CD14-positive monocyte (primary cell): ENCODE measurements at regions not wholly inside any gene's neighbourhood (a gene's known extent, or its start where the extent isn't known, plus 50 kb on each side); places are given as distances from the start of the nearest gene placed in this dataset.

Experiments
- DNase-seq, 3 donors: peaks; one replicate each; pipeline ENCODE4 v3.0.0-alpha.2; 2011 to 2022
- H2AFZ ChIP-seq: 2 replicates; pipeline ENCODE4 v1.6.0; 2012; ENCODE audit warnings: mild to moderate bottlenecking, low read depth, low read length, inconsistent platforms; ENCODE audit not compliant: insufficient read depth, poor library complexity, severe bottlenecking
- H3K27ac ChIP-seq, 2 donors: 1 replicate in 1 of 2; 2 replicates in 1 of 2; pipeline ENCODE4 v1.5.1; 2012 to 2013; ENCODE audit warnings: low read length in 2 of 2, control low read depth in 1 of 2, inconsistent platforms in 1 of 2, low read depth in 1 of 2, mild to moderate bottlenecking in 1 of 2
- H3K27me3 ChIP-seq, 2 donors: one replicate each; pipeline versions ENCODE4 v1.6.0 to v1.6.1; 2011 to 2013; ENCODE audit warnings: low read length in 2 of 2; ENCODE audit not compliant: control insufficient read depth in 2 of 2, insufficient read depth in 2 of 2
- H3K36me3 ChIP-seq, 2 donors: replicated peaks in 1 of 2; 1 replicate in 1 of 2; 2 replicates in 1 of 2; pipeline versions ENCODE4 v1.5.1 to v1.6.1; 2012 to 2013; ENCODE audit warnings: low read length in 2 of 2, control low read depth in 1 of 2, inconsistent platforms in 1 of 2, mild to moderate bottlenecking in 1 of 2; ENCODE audit not compliant: insufficient read depth in 2 of 2, control insufficient read depth in 1 of 2
- H3K4me1 ChIP-seq, 2 donors: 1 replicate in 1 of 2; 2 replicates in 1 of 2; pipeline versions ENCODE4 v1.5.1 to v1.6.1; 2012 to 2013; ENCODE audit warnings: low read length in 2 of 2, control low read depth in 1 of 2, inconsistent platforms in 1 of 2, mild to moderate bottlenecking in 1 of 2, moderate library complexity in 1 of 2; ENCODE audit not compliant: insufficient read depth in 2 of 2, control insufficient read depth in 1 of 2
- H3K4me2 ChIP-seq: replicated peaks from 2 replicates; pipeline ENCODE3; 2012; ENCODE audit warnings: low read length, moderate library complexity, mild to moderate bottlenecking; ENCODE audit not compliant: poor library complexity, severe bottlenecking; ENCODE audit errors: extremely low read depth
- H3K4me3 ChIP-seq, 3 experiments: fragments of 200-600 bp in 1 of 3; sonication (generic) in 1 of 3; replicated peaks in 1 of 3; 1 replicate in 2 of 3; 2 replicates in 1 of 3; pipeline ENCODE4 v1.5.1; 2011 to 2013; ENCODE audit warnings: low read length in 3 of 3, mild to moderate bottlenecking in 3 of 3, control low read depth in 2 of 3, low read depth in 2 of 3, inconsistent platforms in 1 of 3, moderate library complexity in 1 of 3
- H3K79me2 ChIP-seq: 2 replicates; pipeline ENCODE4 v1.6.0; 2012; ENCODE audit warnings: mild to moderate bottlenecking, control low read depth, inconsistent platforms, low read length, moderate library complexity; ENCODE audit not compliant: insufficient read depth
- H3K9ac ChIP-seq: 2 replicates; pipeline ENCODE4 v1.6.0; 2017; ENCODE audit warnings: low read length, mild to moderate bottlenecking; ENCODE audit not compliant: insufficient read depth, poor library complexity, severe bottlenecking
- H3K9me3 ChIP-seq, 2 donors: replicated peaks in 1 of 2; 1 replicate in 1 of 2; 2 replicates in 1 of 2; pipeline versions ENCODE4 v1.5.1 to v1.6.1; 2012 to 2013; ENCODE audit warnings: low read length in 2 of 2, control low read depth in 1 of 2; ENCODE audit not compliant: control insufficient read depth in 1 of 2, insufficient read depth in 1 of 2
- H4K20me1 ChIP-seq: 2 replicates; pipeline ENCODE4 v1.6.0; 2012; ENCODE audit warnings: mild to moderate bottlenecking, low read length, control low read depth, moderate library complexity; ENCODE audit not compliant: insufficient read depth
- H3K27ac Mint-ChIP-seq, 7 donors: one replicate each; pipeline ENCODE4 v1.8.0; 2020; ENCODE audit warnings: mild to moderate bottlenecking in 7 of 7, mixed read lengths in 7 of 7, moderate library complexity in 6 of 7, inconsistent platforms in 2 of 7
- H3K27me3 Mint-ChIP-seq, 3 donors: one replicate each; pipeline ENCODE4 v1.8.0; 2021 to 2022; ENCODE audit warnings: low read depth in 3 of 3, mild to moderate bottlenecking in 3 of 3, mixed read lengths in 3 of 3, moderate library complexity in 3 of 3, inconsistent platforms in 1 of 3
- H3K36me3 Mint-ChIP-seq, 2 donors: one replicate each; pipeline ENCODE4 v1.8.0; 2020; ENCODE audit warnings: mixed read lengths in 2 of 2, inconsistent platforms in 1 of 2, mild to moderate bottlenecking in 1 of 2
- H3K4me1 Mint-ChIP-seq: one replicate; pipeline ENCODE4 v1.8.0; 2020; ENCODE audit warnings: mild to moderate bottlenecking, mixed read lengths
- H3K4me3 Mint-ChIP-seq, 2 donors: one replicate each; pipeline ENCODE4 v1.8.0; 2020; ENCODE audit warnings: mild to moderate bottlenecking in 2 of 2, mixed read lengths in 2 of 2, moderate library complexity in 1 of 2
- H3K9me3 Mint-ChIP-seq, 7 donors: one replicate each; pipeline ENCODE4 v1.8.0; 2020 to 2022; ENCODE audit warnings: mixed read lengths in 7 of 7, mild to moderate bottlenecking in 6 of 7, moderate library complexity in 6 of 7, inconsistent platforms in 2 of 7
- WGBS: methylation state at CpG from one replicate; pipeline ENCODE4 v1.1.5; 2013; ENCODE audit warnings: missing lambda C conversion rate; ENCODE audit not compliant: insufficient coverage; 5-methylcytosine and 5-hydroxymethylcytosine counted together
- intact Hi-C, 2 donors: fragments of 100-400 bp; cut with micrococcal nuclease; formaldehyde crosslinking; loops; one replicate each; pipeline versions ENCODE4 v1.15.0 to v1.15.1; 2023
- TF ChIP-seq, protein P1 (sequence below): fragments of 200-600 bp; IDR thresholded peaks from one replicate; pipeline ENCODE4 v1.8.0; 2022; ENCODE audit warnings: antibody characterized with exemption, mild to moderate bottlenecking

DNA sequence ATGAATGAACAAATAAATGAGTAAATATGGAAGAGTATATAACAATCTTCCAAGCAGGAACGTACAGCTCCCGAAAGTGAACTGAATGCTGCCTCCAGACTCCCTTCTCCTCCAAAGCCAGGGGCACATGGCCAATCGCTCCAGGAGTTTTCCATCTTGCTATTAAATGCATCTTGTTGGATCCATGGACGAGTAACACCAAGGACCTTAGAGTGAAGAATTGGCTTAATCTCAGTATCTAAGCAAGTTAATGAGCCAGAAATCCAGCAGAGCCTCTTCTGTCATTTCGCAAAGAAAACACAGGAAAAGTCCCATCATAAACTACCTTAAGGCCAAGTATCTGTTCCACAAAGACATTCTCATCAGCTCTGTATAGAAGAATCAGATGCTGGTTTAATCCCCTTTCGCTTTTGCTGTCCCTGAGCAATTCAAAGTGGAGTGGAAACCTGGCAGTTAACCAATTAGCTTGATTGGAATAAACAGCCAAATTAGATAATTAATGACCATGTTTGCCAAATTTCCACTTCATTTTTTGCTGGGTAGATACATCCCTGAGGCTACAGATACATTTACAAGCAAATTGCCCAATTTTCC, 116.0 kb downstream of the MIS18A start:
- intact Hi-C loops: no loop called here
- 94% methylated on average over 3 of the region's 6 CpGs for WGBS

DNA sequence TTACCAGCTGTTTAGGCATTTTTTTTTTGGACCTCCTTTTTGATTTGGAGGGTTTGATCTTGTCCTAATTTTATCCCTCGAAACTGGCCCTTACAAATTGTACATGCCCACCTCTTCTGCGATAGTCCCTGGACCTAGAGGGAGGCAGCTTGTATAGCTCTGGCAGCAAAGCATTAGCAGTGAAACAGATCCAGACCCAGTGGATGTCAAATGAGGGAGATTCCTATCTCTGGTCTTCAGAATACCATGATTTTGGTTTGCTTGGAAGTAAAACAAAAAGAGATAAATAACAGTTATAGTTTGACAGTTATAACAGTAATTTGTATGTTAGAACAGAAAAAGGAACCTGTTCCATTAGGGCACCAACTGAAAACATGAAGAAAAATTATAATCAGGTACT, 123.6 kb downstream of the MIS18A start:
- Histone ChIP-seq H3K36me3 (no peaks in the 10 kb centered on the region), H4K20me1 (no peaks in the 10 kb centered on the region), H3K27me3 (no peaks in the 10 kb centered on the region), H3K4me1 (no peaks in the 10 kb centered on the region), H3K79me2 (no peaks in the 10 kb centered on the region), H3K4me3 (no peak overlapping the region), H3K9me3 (peaks cover 0 to 6% of the 10 kb centered on the region in 2 donors), H3K4me2 (no peak overlapping the region), H2AFZ (no peak overlapping the region), H3K27ac (no peak overlapping the region), H3K9ac (no peak overlapping the region)
- Mint-ChIP-seq H3K9me3 (peaks cover 0 to 9% (median 2%) of the 10 kb centered on the region in 7 donors), H3K4me1 (no peaks in the 10 kb centered on the region), H3K27ac (no peak overlapping the region), H3K4me3 (no peak overlapping the region), H3K36me3 (no peaks in the 10 kb centered on the region), H3K27me3 (peaks cover 0 to 4% (median 2%) of the 10 kb centered on the region in 3 donors)
- TF ChIP-seq, protein P1, sequence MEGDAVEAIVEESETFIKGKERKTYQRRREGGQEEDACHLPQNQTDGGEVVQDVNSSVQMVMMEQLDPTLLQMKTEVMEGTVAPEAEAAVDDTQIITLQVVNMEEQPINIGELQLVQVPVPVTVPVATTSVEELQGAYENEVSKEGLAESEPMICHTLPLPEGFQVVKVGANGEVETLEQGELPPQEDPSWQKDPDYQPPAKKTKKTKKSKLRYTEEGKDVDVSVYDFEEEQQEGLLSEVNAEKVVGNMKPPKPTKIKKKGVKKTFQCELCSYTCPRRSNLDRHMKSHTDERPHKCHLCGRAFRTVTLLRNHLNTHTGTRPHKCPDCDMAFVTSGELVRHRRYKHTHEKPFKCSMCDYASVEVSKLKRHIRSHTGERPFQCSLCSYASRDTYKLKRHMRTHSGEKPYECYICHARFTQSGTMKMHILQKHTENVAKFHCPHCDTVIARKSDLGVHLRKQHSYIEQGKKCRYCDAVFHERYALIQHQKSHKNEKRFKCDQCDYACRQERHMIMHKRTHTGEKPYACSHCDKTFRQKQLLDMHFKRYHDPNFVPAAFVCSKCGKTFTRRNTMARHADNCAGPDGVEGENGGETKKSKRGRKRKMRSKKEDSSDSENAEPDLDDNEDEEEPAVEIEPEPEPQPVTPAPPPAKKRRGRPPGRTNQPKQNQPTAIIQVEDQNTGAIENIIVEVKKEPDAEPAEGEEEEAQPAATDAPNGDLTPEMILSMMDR: no peak
- intact Hi-C loops: no loop called here
- WGBS: no CpG with 5 or more reads among the region's 2 CpGs
- DNase-seq: no peak

More for the DNA sequence above, 116.0 kb downstream of the MIS18A start:
- no peak overlapping the region for H3K27ac ChIP-seq
- H3K4me1 Mint-ChIP-seq: no peaks in the 10 kb centered on the region
- H3K9me3 Mint-ChIP-seq: peaks cover 2 to 9% (median 5%) of the 10 kb centered on the region in 7 donors
- no peaks in the 10 kb centered on the region for H3K79me2 ChIP-seq
- H4K20me1 ChIP-seq: no peaks in the 10 kb centered on the region
- H3K27me3 Mint-ChIP-seq: peaks cover 0 to 2% (median 0%) of the 10 kb centered on the region in 3 donors
- H2AFZ ChIP-seq: no peak overlapping the region
- H3K4me2 ChIP-seq: no peak overlapping the region
- no peak overlapping the region for H3K27ac Mint-ChIP-seq
- TF ChIP-seq, protein P1: no peak
- H3K4me1 ChIP-seq: no peaks in the 10 kb centered on the region
- no peaks in the 10 kb centered on the region for H3K36me3 ChIP-seq
- no peak overlapping the region for H3K9ac ChIP-seq
- H3K27me3 ChIP-seq: no peaks in the 10 kb centered on the region
- no peaks in the 10 kb centered on the region for H3K36me3 Mint-ChIP-seq
- no peak for DNase-seq
- H3K9me3 ChIP-seq: no peaks in the 10 kb centered on the region
- no peak overlapping the region for H3K4me3 Mint-ChIP-seq
- H3K4me3 ChIP-seq: no peak overlapping the region
